ENCODE measurements at regions not wholly inside any gene's neighbourhood (a gene's known extent, or its start where the extent isn't known, plus 50 kb on each side); places are given as distances from the start of the nearest gene placed in this dataset.

- H3K9ac ChIP-seq (ENCODE audit: control insufficient read depth, extremely low read depth, insufficient read depth, low read length), result no peak overlapping the region
- H2AFZ ChIP-seq (ENCODE audit: control insufficient read depth, low read length), result no peak overlapping the region
- H3K79me2 ChIP-seq (ENCODE audit: control insufficient read depth, insufficient read depth, low read length), result no peaks in the 10 kb centered on the region
- H3K27ac ChIP-seq (ENCODE audit: control insufficient read depth, insufficient read depth, low read length), result no peak overlapping the region
- H3K9me1 ChIP-seq (ENCODE audit: control insufficient read depth, extremely low read depth, insufficient read depth, low read length), result no peaks in the 10 kb centered on the region
- H3K4me3 ChIP-seq (ENCODE audit: control insufficient read depth in 2 of 3, extremely low read depth in 1 of 3, insufficient read depth in 2 of 3, low read depth in 1 of 3, low read length in 3 of 3), result no peak overlapping the region
- no peak for DNase-seq (ENCODE audit: low read depth, low spot score)
- H3K27me3 ChIP-seq (ENCODE audit: control insufficient read depth, extremely low read depth, insufficient read depth, low read length), result no peaks in the 10 kb centered on the region
- no peaks in the 10 kb centered on the region for H4K20me1 ChIP-seq (ENCODE audit: control insufficient read depth, extremely low read depth, insufficient read depth, low read length)
- no peaks in the 10 kb centered on the region for H3K4me1 ChIP-seq (ENCODE audit: control insufficient read depth, extremely low read depth, insufficient read depth, low read length)
- dilution Hi-C loops (cut with MboI; ENCODE audit: extremely low pct_ligation_motif_present, low sequenced_read_pairs), result no loop called here
- TF ChIP-seq EZH2 (IDR thresholded peaks at IDR 0.05; ENCODE audit: low read length) (no peak), CTCF (optimal IDR thresholded peaks at IDR 0.05 in 1 of 3, IDR thresholded peaks at IDR 0.05 in 1 of 3, conservative IDR thresholded peaks at IDR 0.05 in 1 of 3; ENCODE audit: extremely low read depth in 1 of 3, insufficient read depth in 2 of 3, low read length in 3 of 3) (no peak)
- no peak for FAIRE-seq
- H3K36me3 ChIP-seq (ENCODE audit: control insufficient read depth in 2 of 2, extremely low read depth in 1 of 2, insufficient read depth in 2 of 2, low read length in 2 of 2), result no peaks in the 10 kb centered on the region
- no peak overlapping the region for H3K4me2 ChIP-seq (ENCODE audit: control insufficient read depth, extremely low read depth, insufficient read depth, low read depth, low read length)
- no peaks in the 10 kb centered on the region for H3K9me3 ChIP-seq (ENCODE audit: control insufficient read depth, low read depth, low read length)
Observed at GRCh38 chr20:6480328-6481200, 286.9 kb upstream of the BMP2 start.

GRCh38 chr20:6473197-6473596 is 294.3 kb upstream of the BMP2 start:
- no peak overlapping the region for H3K9ac ChIP-seq (ENCODE audit: control insufficient read depth, extremely low read depth, insufficient read depth, low read length)
- H3K36me3 ChIP-seq (ENCODE audit: control insufficient read depth in 2 of 2, extremely low read depth in 1 of 2, insufficient read depth in 2 of 2, low read length in 2 of 2), result no peaks in the 10 kb centered on the region
- FAIRE-seq (no peak), DNase-seq (ENCODE audit: low read depth, low spot score) (peak; percentile 41)
- H3K4me2 ChIP-seq (ENCODE audit: control insufficient read depth, extremely low read depth, insufficient read depth, low read depth, low read length), result no peak overlapping the region
- H3K79me2 ChIP-seq (ENCODE audit: control insufficient read depth, insufficient read depth, low read length), result no peaks in the 10 kb centered on the region
- H3K4me1 ChIP-seq (ENCODE audit: control insufficient read depth, extremely low read depth, insufficient read depth, low read length), result no peaks in the 10 kb centered on the region
- TF ChIP-seq CTCF (optimal IDR thresholded peaks at IDR 0.05 in 1 of 3, IDR thresholded peaks at IDR 0.05 in 1 of 3, conservative IDR thresholded peaks at IDR 0.05 in 1 of 3; ENCODE audit: extremely low read depth in 1 of 3, insufficient read depth in 2 of 3, low read length in 3 of 3) (no peak), EZH2 (IDR thresholded peaks at IDR 0.05; ENCODE audit: low read length) (no peak)
- H3K9me3 ChIP-seq (ENCODE audit: control insufficient read depth, low read depth, low read length), result no peaks in the 10 kb centered on the region
- H3K27ac ChIP-seq (ENCODE audit: control insufficient read depth, insufficient read depth, low read length), result no peak overlapping the region
- dilution Hi-C loops (cut with MboI; ENCODE audit: extremely low pct_ligation_motif_present, low sequenced_read_pairs), result no loop called here
- H3K27me3 ChIP-seq (ENCODE audit: control insufficient read depth, extremely low read depth, insufficient read depth, low read length), result no peaks in the 10 kb centered on the region
- no peak overlapping the region for H2AFZ ChIP-seq (ENCODE audit: control insufficient read depth, low read length)
- H3K9me1 ChIP-seq (ENCODE audit: control insufficient read depth, extremely low read depth, insufficient read depth, low read length), result no peaks in the 10 kb centered on the region
- H3K4me3 ChIP-seq (ENCODE audit: control insufficient read depth in 2 of 3, extremely low read depth in 1 of 3, insufficient read depth in 2 of 3, low read depth in 1 of 3, low read length in 3 of 3), result no peak overlapping the region
- no peaks in the 10 kb centered on the region for H4K20me1 ChIP-seq (ENCODE audit: control insufficient read depth, extremely low read depth, insufficient read depth, low read length)

Measured in keratinocyte (primary cell).